ENCODE measurements at regions not wholly inside any gene's neighbourhood (a gene's known extent, or its start where the extent isn't known, plus 50 kb on each side); places are given as distances from the start of the nearest gene placed in this dataset.

DNA sequence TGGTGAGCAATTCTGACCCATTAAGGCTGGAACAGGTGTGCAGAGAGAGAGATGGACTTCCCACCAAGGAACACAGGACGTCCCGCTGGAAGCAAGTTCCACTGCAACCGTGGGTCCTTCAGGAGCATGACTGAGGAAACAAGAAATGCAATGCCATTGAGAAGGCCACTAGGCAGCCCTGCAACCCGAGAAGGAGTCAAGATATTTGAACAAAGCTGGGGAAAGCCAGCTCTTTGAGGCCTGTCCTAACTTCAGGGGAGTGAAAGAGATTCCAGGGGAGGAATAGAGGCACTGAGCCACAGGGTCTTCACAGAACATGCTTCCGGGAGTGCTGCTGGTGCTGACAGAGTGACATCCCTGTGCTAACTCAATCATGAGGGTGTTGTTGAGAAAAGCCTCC lies 153.8 kb upstream of the ZNF236 start:
- H3K4me1 ChIP-seq (ENCODE audit: control insufficient read depth in 1 of 2, insufficient read depth in 2 of 2, low read length in 2 of 2) = no peaks in the 10 kb centered on the region
- no TSS peak for BruUV-seq (replicated peaks)

More for the DNA sequence above, 153.8 kb upstream of the ZNF236 start:
- Histone ChIP-seq H3K9ac (ENCODE audit: low read length) (no peak overlapping the region), H3K36me3 (ENCODE audit: control insufficient read depth in 1 of 2, insufficient read depth in 2 of 2, low read length in 2 of 2) (no peaks in the 10 kb centered on the region), H3K79me2 (ENCODE audit: insufficient read depth, low read length) (no peaks in the 10 kb centered on the region), H3K9me2 (ENCODE audit: insufficient read depth) (no peaks in the 10 kb centered on the region), H2AFZ (ENCODE audit: low read depth, low read length, poor library complexity, severe bottlenecking) (no peak overlapping the region), H3K4me3 (replicated peaks in 1 of 2; ENCODE audit: low read depth in 1 of 2, low read length in 2 of 2) (no peak overlapping the region), H4K20me1 (ENCODE audit: insufficient read depth) (no peaks in the 10 kb centered on the region), H3K4me2 (ENCODE audit: low read length) (no peak overlapping the region), H3K9me3 (ENCODE audit: control insufficient read depth in 1 of 2, insufficient read depth in 1 of 2, low read depth in 1 of 2, low read length in 2 of 2) (no peaks in the 10 kb centered on the region), H3K27me3 (ENCODE audit: insufficient read depth, low read length) (no peaks in the 10 kb centered on the region), H3K27ac (ENCODE audit: low read depth, low read length) (no peak overlapping the region)
- TF ChIP-seq CEBPB (IDR thresholded peaks at IDR 0.05; ENCODE audit: low read depth) (no peak), EGR1 (IDR thresholded peaks at IDR 0.05; ENCODE audit: low read depth) (no peak), SIN3A (IDR thresholded peaks at IDR 0.05; ENCODE audit: low read depth) (no peak), ZNF274 (IDR thresholded peaks at IDR 0.05; ENCODE audit: low read depth, low read length) (no peak), EZH2 (IDR thresholded peaks at IDR 0.05) (no peak), RAD21 (IDR thresholded peaks at IDR 0.05; ENCODE audit: low read depth) (no peak), JUND (IDR thresholded peaks at IDR 0.05) (no peak), EZH2phosphoT487 (IDR thresholded peaks at IDR 0.05; ENCODE audit: borderline replicate concordance) (no peak), FOSL1 (IDR thresholded peaks at IDR 0.05; ENCODE audit: low read depth) (no peak), REST (IDR thresholded peaks at IDR 0.05; ENCODE audit: low read depth) (no peak), CTCF (IDR thresholded peaks at IDR 0.05 in 2 of 3, conservative IDR thresholded peaks at IDR 0.05 in 1 of 3; ENCODE audit: borderline replicate concordance in 1 of 3, insufficient read depth in 1 of 3, low read depth in 2 of 3, low read length in 2 of 3) (no peak), CBX3 (IDR thresholded peaks at IDR 0.05; ENCODE audit: low read depth) (no peak)
- TF ChIP-seq, protein P1, sequence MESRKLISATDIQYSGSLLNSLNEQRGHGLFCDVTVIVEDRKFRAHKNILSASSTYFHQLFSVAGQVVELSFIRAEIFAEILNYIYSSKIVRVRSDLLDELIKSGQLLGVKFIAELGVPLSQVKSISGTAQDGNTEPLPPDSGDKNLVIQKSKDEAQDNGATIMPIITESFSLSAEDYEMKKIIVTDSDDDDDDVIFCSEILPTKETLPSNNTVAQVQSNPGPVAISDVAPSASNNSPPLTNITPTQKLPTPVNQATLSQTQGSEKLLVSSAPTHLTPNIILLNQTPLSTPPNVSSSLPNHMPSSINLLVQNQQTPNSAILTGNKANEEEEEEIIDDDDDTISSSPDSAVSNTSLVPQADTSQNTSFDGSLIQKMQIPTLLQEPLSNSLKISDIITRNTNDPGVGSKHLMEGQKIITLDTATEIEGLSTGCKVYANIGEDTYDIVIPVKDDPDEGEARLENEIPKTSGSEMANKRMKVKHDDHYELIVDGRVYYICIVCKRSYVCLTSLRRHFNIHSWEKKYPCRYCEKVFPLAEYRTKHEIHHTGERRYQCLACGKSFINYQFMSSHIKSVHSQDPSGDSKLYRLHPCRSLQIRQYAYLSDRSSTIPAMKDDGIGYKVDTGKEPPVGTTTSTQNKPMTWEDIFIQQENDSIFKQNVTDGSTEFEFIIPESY (IDR thresholded peaks at IDR 0.05; ENCODE audit: extremely low read depth, insufficient replicate concordance, low read length) = no peak
- TF ChIP-seq, protein P2, sequence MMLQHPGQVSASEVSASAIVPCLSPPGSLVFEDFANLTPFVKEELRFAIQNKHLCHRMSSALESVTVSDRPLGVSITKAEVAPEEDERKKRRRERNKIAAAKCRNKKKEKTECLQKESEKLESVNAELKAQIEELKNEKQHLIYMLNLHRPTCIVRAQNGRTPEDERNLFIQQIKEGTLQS (IDR thresholded peaks at IDR 0.05) = no peak
- DNase-seq (ENCODE audit: low read depth, low spot score) (no peak), ATAC-seq (no peak)
- CTCF ChIA-PET = interaction anchor here (2.7 kb wide), 1 partner anchor 10 kb away, joined by 11 read pairs; no protein-coding TSS in a partner anchor
- RAD21 ChIA-PET (ENCODE audit: low non-redundant PET in 1 of 2, low total read pairs in 2 of 2, uncharacterized antibody in 2 of 2, unreplicated experiment in 2 of 2) = no interaction called here
- POLR2A ChIA-PET = no interaction called here
- intact Hi-C loops (cut with micrococcal nuclease) = no loop called here

All from HCT116 (cell line).